H1 (cell line): ENCODE measurements at regions not wholly inside any gene's neighbourhood (a gene's known extent, or its start where the extent isn't known, plus 50 kb on each side); places are given as distances from the start of the nearest gene placed in this dataset.

Source experiments
- CTCF ChIA-PET: fragments of 300-600 bp; sonication (Branson Sonifier 250); formaldehyde crosslinking; loops from one replicate; lab custom pipeline; 2021; ENCODE audit not compliant: partially characterized antibody; lab: Charles Lee
- POLR2A ChIA-PET: fragments of 300-600 bp; sonication (Branson Sonifier 250); formaldehyde crosslinking; loops from one replicate; lab custom pipeline; 2021; ENCODE audit warnings: inconsistent platforms; ENCODE audit not compliant: partially characterized antibody; lab: Charles Lee
- DNase-seq, 2 experiments: peaks; one replicate each; pipeline versions ENCODE4 v3.0.0 to v3.0.0-alpha.2; 2010 to 2022; ENCODE audit warnings: low spot score in 2 of 2, low read depth in 1 of 2, mixed read lengths in 1 of 2
- FAIRE-seq: peaks from 2 replicates; lab custom pipeline; 2011; peaks lifted over from hg19 to GRCh38; lab: Jason Lieb, UNC
- H2AFZ ChIP-seq: 2 replicates; pipeline ENCODE4 v1.8.1; 2012; ENCODE audit warnings: low read length, inconsistent platforms
- H2AK5ac ChIP-seq: 2 replicates; pipeline ENCODE4 v1.6.1; 2013; ENCODE audit warnings: low read depth, low read length
- H2BK120ac ChIP-seq: replicated peaks from 2 replicates; pipeline ENCODE3; 2013; ENCODE audit warnings: low read depth, low read length, inconsistent platforms
- H2BK12ac ChIP-seq: 2 replicates; pipeline ENCODE4 v1.6.1; 2013; ENCODE audit warnings: low read depth, low read length
- H2BK15ac ChIP-seq: 2 replicates; pipeline ENCODE4 v1.6.1; 2013; ENCODE audit warnings: low read length
- H2BK20ac ChIP-seq: 2 replicates; pipeline ENCODE4 v1.6.1; 2013; ENCODE audit warnings: low read length
- H2BK5ac ChIP-seq: 2 replicates; pipeline ENCODE4 v1.6.1; 2013; ENCODE audit warnings: low read depth, low read length
- H3K14ac ChIP-seq: 2 replicates; pipeline ENCODE4 v1.6.1; 2013; ENCODE audit warnings: inconsistent platforms; ENCODE audit not compliant: insufficient read length
- H3K18ac ChIP-seq: 2 replicates; pipeline ENCODE4 v1.6.1; 2013; ENCODE audit warnings: low read length; ENCODE audit errors: extremely low read depth
- H3K23ac ChIP-seq: 2 replicates; pipeline ENCODE4 v1.6.1; 2013; ENCODE audit warnings: inconsistent platforms; ENCODE audit not compliant: insufficient read length
- H3K23me2 ChIP-seq: 2 replicates; pipeline ENCODE4 v1.6.1; 2013; ENCODE audit warnings: low read depth, low read length
- H3K27ac ChIP-seq: 2 replicates; pipeline ENCODE4 v1.6.1; 2011; ENCODE audit warnings: low read depth, low read length, inconsistent platforms
- H3K27me3 ChIP-seq, 4 experiments: replicated peaks in 1 of 4; 1 replicate in 1 of 4; 2 replicates in 3 of 4; pipeline versions ENCODE4 v1.6.1 to v1.8.1; 2011 to 2013; ENCODE audit warnings: low read length in 3 of 4, mild to moderate bottlenecking in 3 of 4, inconsistent platforms in 2 of 4, mixed read lengths in 2 of 4, moderate library complexity in 1 of 4; ENCODE audit not compliant: control insufficient read depth in 3 of 4, insufficient read depth in 3 of 4; ENCODE audit errors: extremely low read depth in 1 of 4
- H3K36me3 ChIP-seq, 4 experiments: 2 replicates each; pipeline versions ENCODE4 v1.6.1 to v1.8.1; 2011 to 2013; ENCODE audit warnings: mild to moderate bottlenecking in 4 of 4, low read length in 3 of 4, moderate library complexity in 2 of 4, control low read depth in 1 of 4, inconsistent platforms in 1 of 4; ENCODE audit not compliant: insufficient read depth in 4 of 4, control insufficient read depth in 2 of 4
- H3K4ac ChIP-seq: replicated peaks from 2 replicates; pipeline ENCODE3; 2013; ENCODE audit warnings: low read length, low read depth, mixed read lengths, inconsistent platforms; ENCODE audit not compliant: insufficient read length
- H3K4me1 ChIP-seq, 4 experiments: replicated peaks in 1 of 4; 1 replicate in 1 of 4; 2 replicates in 3 of 4; pipeline versions ENCODE4 v1.6.1 to v1.8.1; 2011 to 2013; ENCODE audit warnings: low read length in 3 of 4, inconsistent platforms in 2 of 4, mixed read lengths in 1 of 4; ENCODE audit not compliant: insufficient read depth in 4 of 4, control insufficient read depth in 3 of 4
- H3K4me2 ChIP-seq, 2 experiments: 2 replicates each; pipeline versions ENCODE4 v1.6.1 to v1.8.1; 2011 to 2013; ENCODE audit warnings: low read depth in 2 of 2, low read length in 2 of 2, control low read depth in 1 of 2, inconsistent platforms in 1 of 2, mild to moderate bottlenecking in 1 of 2; ENCODE audit not compliant: insufficient read depth in 1 of 2
- H3K4me3 ChIP-seq, 4 experiments: fragments of 200-600, 300-600 bp in 1 of 4; sonication (generic), shearing (Covaris generic), sonication (Bioruptor Twin) in 1 of 4; 2 replicates each; pipeline versions ENCODE4 v1.5.1 to v1.8.1; 2011 to 2016; ENCODE audit warnings: low read length in 4 of 4, low read depth in 3 of 4, control low read depth in 2 of 4, inconsistent platforms in 2 of 4, mild to moderate bottlenecking in 2 of 4, mixed read lengths in 1 of 4, moderate library complexity in 1 of 4; ENCODE audit not compliant: insufficient read depth in 2 of 4; ENCODE audit errors: extremely low read depth in 1 of 4
- H3K56ac ChIP-seq: replicated peaks from 2 replicates; pipeline ENCODE3; 2013; ENCODE audit warnings: low read depth, mild to moderate bottlenecking, mixed read lengths, low read length, inconsistent platforms; ENCODE audit not compliant: insufficient read length
- H3K79me1 ChIP-seq: 2 replicates; pipeline ENCODE4 v1.6.1; 2013; ENCODE audit warnings: low read depth, low read length, control low read depth
- H3K79me2 ChIP-seq, 2 experiments: 2 replicates each; pipeline versions ENCODE4 v1.6.1 to v1.8.1; 2012 to 2013; ENCODE audit warnings: low read length in 2 of 2, mild to moderate bottlenecking in 2 of 2, inconsistent platforms in 1 of 2; ENCODE audit not compliant: insufficient read depth in 2 of 2, control insufficient read depth in 1 of 2
- H3K9ac ChIP-seq, 4 experiments: replicated peaks in 1 of 4; 1 replicate in 1 of 4; 2 replicates in 3 of 4; pipeline versions ENCODE4 v1.6.1 to v1.8.1; 2011 to 2013; ENCODE audit warnings: low read depth in 3 of 4, low read length in 3 of 4, control low read depth in 2 of 4, mild to moderate bottlenecking in 2 of 4, moderate library complexity in 2 of 4, inconsistent platforms in 1 of 4; ENCODE audit errors: extremely low read depth in 1 of 4
- H3K9me3 ChIP-seq, 2 experiments: 2 replicates each; pipeline versions ENCODE4 v1.6.1 to v1.8.1; 2012 to 2013; ENCODE audit warnings: mild to moderate bottlenecking in 2 of 2, moderate library complexity in 2 of 2, control low read depth in 1 of 2, inconsistent platforms in 1 of 2, low read depth in 1 of 2, low read length in 1 of 2, mixed read lengths in 1 of 2; ENCODE audit not compliant: insufficient read depth in 2 of 2
- H4K20me1 ChIP-seq, 2 experiments: replicated peaks in 1 of 2; 2 replicates each; pipeline versions ENCODE3 to v1.8.1; 2011 to 2013; ENCODE audit warnings: inconsistent platforms in 2 of 2, low read length in 2 of 2, mild to moderate bottlenecking in 1 of 2; ENCODE audit not compliant: insufficient read depth in 2 of 2, control insufficient read depth in 1 of 2
- H4K5ac ChIP-seq: 2 replicates; pipeline ENCODE4 v1.6.1; 2013; ENCODE audit warnings: low read length, low read depth, mixed read lengths, inconsistent platforms; ENCODE audit not compliant: insufficient read length
- H4K8ac ChIP-seq: 2 replicates; pipeline ENCODE4 v1.8.0; 2013; ENCODE audit warnings: mild to moderate bottlenecking, moderate library complexity, low read length, inconsistent platforms; ENCODE audit not compliant: insufficient read depth; ENCODE audit errors: extremely low read depth
- H4K91ac ChIP-seq: replicated peaks from 2 replicates; pipeline ENCODE3; 2013; ENCODE audit warnings: low read length, mixed read lengths, inconsistent platforms; ENCODE audit not compliant: insufficient read length
- ASH2L ChIP-seq: fragments of 200-600, 300-600 bp; sonication (generic); IDR thresholded peaks from one replicate; pipeline ENCODE4 v1.7.1; 2017; ENCODE audit warnings: low read length
- BRCA1 ChIP-seq: IDR thresholded peaks from 2 replicates; pipeline ENCODE4 v1.6.1; 2012; ENCODE audit warnings: low read depth, low read length, improper control_type of control experiment
- EGR1 ChIP-seq: IDR thresholded peaks from 2 replicates; pipeline ENCODE4 v1.6.1; 2011; ENCODE audit warnings: low read depth, low read length, borderline replicate concordance
- EP300 ChIP-seq, 2 experiments: IDR thresholded peaks; 1 replicate in 1 of 2; 2 replicates in 1 of 2; pipeline ENCODE4 v1.6.1; 2011 to 2012; ENCODE audit warnings: low read depth in 2 of 2, low read length in 2 of 2, mild to moderate bottlenecking in 2 of 2, borderline replicate concordance in 1 of 2, inconsistent platforms in 1 of 2, moderate library complexity in 1 of 2
- PHF8 ChIP-seq: fragments of 200-600 bp; sonication (generic); conservative IDR thresholded peaks from 2 replicates; pipeline ENCODE4 v1.7.1; 2012; ENCODE audit warnings: low read depth, mild to moderate bottlenecking, inconsistent platforms, low read length, moderate library complexity
- USF2 ChIP-seq: IDR thresholded peaks from 2 replicates; pipeline ENCODE4 v1.6.1; 2011; ENCODE audit warnings: low read length, improper control_type of control experiment
- WGBS, 2 experiments: shearing (Covaris generic) in 1 of 2; methylation state at CpG; one replicate each; pipeline versions ENCODE4 v1.1.6 to v1.1.7; 2013 to 2015; ENCODE audit warnings: low lambda C conversion rate in 2 of 2, mixed read lengths in 2 of 2, inconsistent platforms in 1 of 2, low coverage in 1 of 2, missing lambda C conversion rate in 1 of 2; ENCODE audit not compliant: insufficient replicate concordance in 2 of 2, insufficient coverage in 1 of 2, insufficient read length in 1 of 2; ENCODE audit errors: extremely low coverage in 1 of 2, missing lambda C conversion rate in 1 of 2; 5-methylcytosine and 5-hydroxymethylcytosine counted together
- TF ChIP-seq, protein P1 (sequence below), 3 experiments: IDR thresholded peaks; 1 replicate in 2 of 3; 2 replicates in 1 of 3; pipeline versions ENCODE4 v1.5.1 to v1.6.1; 2011; ENCODE audit warnings: low read length in 3 of 3, mild to moderate bottlenecking in 3 of 3, inconsistent platforms in 2 of 3, low read depth in 1 of 3, moderate library complexity in 1 of 3; ENCODE audit not compliant: insufficient read depth in 1 of 3; ENCODE audit errors: control extremely low read depth in 1 of 3

DNA sequence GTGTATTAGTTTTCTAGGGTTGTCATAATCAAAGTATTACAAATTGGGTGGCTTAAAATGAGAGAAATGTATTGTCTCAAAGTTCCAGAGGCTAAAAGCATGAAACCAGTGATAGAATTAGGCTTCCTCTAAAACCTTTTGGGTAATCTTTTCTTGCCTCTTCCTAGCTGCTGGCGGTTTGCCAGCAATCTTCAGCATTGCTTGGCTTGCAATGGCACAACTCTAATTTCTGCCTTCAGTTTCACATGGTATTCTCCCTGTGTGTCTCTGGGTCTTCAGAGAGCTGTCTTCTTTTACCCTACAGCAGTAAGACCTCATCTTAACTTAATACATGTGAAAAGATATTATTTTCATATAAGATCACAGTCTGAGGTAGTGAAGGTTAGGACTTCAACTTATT lies 479.1 kb upstream of the GJE1 start:
- Histone ChIP-seq H3K36me3 (no peaks in the 10 kb centered on the region), H4K20me1 (no peaks in the 10 kb centered on the region), H3K4me2 (no peak overlapping the region), H3K9ac (no peak overlapping the region), H2BK5ac (no peak overlapping the region), H3K79me1 (no peaks in the 10 kb centered on the region), H2BK20ac (no peak overlapping the region), H3K4me1 (no peaks in the 10 kb centered on the region), H3K79me2 (no peaks in the 10 kb centered on the region), H2AFZ (no peak overlapping the region), H3K27me3 (no peaks in the 10 kb centered on the region), H3K27ac (no peak overlapping the region), H3K9me3 (no peaks in the 10 kb centered on the region), H2BK120ac (no peak overlapping the region), H3K14ac (no peak overlapping the region), H3K4ac (no peak overlapping the region), H3K18ac (no peak overlapping the region), H3K23me2 (no peaks in the 10 kb centered on the region), H2AK5ac (no peak overlapping the region), H2BK15ac (no peak overlapping the region), H4K5ac (no peak overlapping the region), H4K91ac (no peak overlapping the region), H3K4me3 (no peak overlapping the region), H3K23ac (no peak overlapping the region), H2BK12ac (no peak overlapping the region), H3K56ac (no peak overlapping the region), H4K8ac (no peak overlapping the region)
- TF ChIP-seq ASH2L: no peak
- no peak for TF ChIP-seq EP300 (IDR thresholded peaks at IDR 0.05; ENCODE audit: borderline replicate concordance in 1 of 2, low read depth in 2 of 2, low read length in 2 of 2)
- no peak for TF ChIP-seq EGR1
- TF ChIP-seq BRCA1: no peak
- no peak for TF ChIP-seq PHF8
- no peak for TF ChIP-seq USF2
- TF ChIP-seq, protein P1, sequence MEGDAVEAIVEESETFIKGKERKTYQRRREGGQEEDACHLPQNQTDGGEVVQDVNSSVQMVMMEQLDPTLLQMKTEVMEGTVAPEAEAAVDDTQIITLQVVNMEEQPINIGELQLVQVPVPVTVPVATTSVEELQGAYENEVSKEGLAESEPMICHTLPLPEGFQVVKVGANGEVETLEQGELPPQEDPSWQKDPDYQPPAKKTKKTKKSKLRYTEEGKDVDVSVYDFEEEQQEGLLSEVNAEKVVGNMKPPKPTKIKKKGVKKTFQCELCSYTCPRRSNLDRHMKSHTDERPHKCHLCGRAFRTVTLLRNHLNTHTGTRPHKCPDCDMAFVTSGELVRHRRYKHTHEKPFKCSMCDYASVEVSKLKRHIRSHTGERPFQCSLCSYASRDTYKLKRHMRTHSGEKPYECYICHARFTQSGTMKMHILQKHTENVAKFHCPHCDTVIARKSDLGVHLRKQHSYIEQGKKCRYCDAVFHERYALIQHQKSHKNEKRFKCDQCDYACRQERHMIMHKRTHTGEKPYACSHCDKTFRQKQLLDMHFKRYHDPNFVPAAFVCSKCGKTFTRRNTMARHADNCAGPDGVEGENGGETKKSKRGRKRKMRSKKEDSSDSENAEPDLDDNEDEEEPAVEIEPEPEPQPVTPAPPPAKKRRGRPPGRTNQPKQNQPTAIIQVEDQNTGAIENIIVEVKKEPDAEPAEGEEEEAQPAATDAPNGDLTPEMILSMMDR (IDR thresholded peaks at IDR 0.05; ENCODE audit: control extremely low read depth in 1 of 3, insufficient read depth in 1 of 3, low read depth in 1 of 3, low read length in 3 of 3): no peak
- ChIA-PET POLR2A (no interaction called here), CTCF (no interaction called here)
- DNase-seq: no peak
- 88% methylated on average over 1 of the region's 1 CpG; no CpG with 5 or more reads in 1 of the 2 experiments for WGBS, 2 experiments
- FAIRE-seq: no peak
